HG02623 (cell line): ENCODE measurements at regions not wholly inside any gene's neighbourhood (a gene's known extent, or its start where the extent isn't known, plus 50 kb on each side); places are given as distances from the start of the nearest gene placed in this dataset.

ENCODE experiments used
- ATAC-seq: cut with Tn5 transposase; IDR thresholded peaks from one replicate; pipeline ENCODE4 v1.9.1; 2021; ENCODE audit warnings: moderate library complexity; ENCODE audit not compliant: unreplicated experiment

- no peak for ATAC-seq
Measured at GRCh38 chr12:98372340-98373024, 142.9 kb upstream of the TMPO start.

- ATAC-seq, result no peak
Measured at GRCh38 chr12:98373025-98373554, 142.3 kb upstream of the TMPO start.

- no peak for ATAC-seq
Measured at GRCh38 chr12:98374007-98374406, 141.4 kb upstream of the TMPO start.

- no peak for ATAC-seq
Measured at GRCh38 chr12:98379106-98379505, 136.3 kb upstream of the TMPO start.

- no peak for ATAC-seq
Measured at GRCh38 chr12:98385641-98386040, 129.7 kb upstream of the TMPO start.

GRCh38 chr12:98387444-98387843, 127.9 kb upstream of the TMPO start:
- ATAC-seq, result no peak

- ATAC-seq, result no peak
Measured at GRCh38 chr12:98388126-98388525, 127.3 kb upstream of the TMPO start.

- ATAC-seq, result no peak
Measured at GRCh38 chr12:98389593-98389992, 125.8 kb upstream of the TMPO start.

GRCh38 chr12:98397323-98398105, 117.9 kb upstream of the TMPO start:
- peak; percentile 87 for ATAC-seq

- ATAC-seq, result peak; percentile 40
Measured at GRCh38 chr12:98399532-98399931, 115.9 kb upstream of the TMPO start.

GRCh38 chr12:98401427-98401826, 114.0 kb upstream of the TMPO start:
- ATAC-seq, result no peak

- ATAC-seq, result no peak
Measured at GRCh38 chr12:98402091-98402490, 113.3 kb upstream of the TMPO start.

- ATAC-seq, result no peak
Measured at GRCh38 chr12:98402671-98403070, 112.7 kb upstream of the TMPO start.

GRCh38 chr12:98403385-98403784, 112.0 kb upstream of the TMPO start:
- no peak for ATAC-seq

GRCh38 chr12:98403936-98404335, 111.5 kb upstream of the TMPO start:
- ATAC-seq, result no peak

- ATAC-seq, result no peak
Measured at GRCh38 chr12:98405805-98406366, 109.5 kb upstream of the TMPO start.

GRCh38 chr12:98406378-98406777, 109.0 kb upstream of the TMPO start:
- no peak for ATAC-seq

- no peak for ATAC-seq
Measured at GRCh38 chr12:98408681-98409080, 106.7 kb upstream of the TMPO start.

GRCh38 chr12:98409548-98409947, 105.8 kb upstream of the TMPO start:
- no peak for ATAC-seq

GRCh38 chr12:98410356-98410755, 105.0 kb upstream of the TMPO start:
- ATAC-seq, result no peak

GRCh38 chr12:98416845-98417244, 98.5 kb upstream of the TMPO start:
- no peak for ATAC-seq

GRCh38 chr12:98417266-98417665, 98.1 kb upstream of the TMPO start:
- ATAC-seq, result no peak
